ENCODE measurements at regions not wholly inside any gene's neighbourhood (a gene's known extent, or its start where the extent isn't known, plus 50 kb on each side); places are given as distances from the start of the nearest gene placed in this dataset.

- TF ChIP-seq POLR2AphosphoS5 (IDR thresholded peaks at IDR 0.05): no peak
- TF ChIP-seq POLR2A (IDR thresholded peaks at IDR 0.05): no peak
- no peak for TF ChIP-seq CTCF (IDR thresholded peaks at IDR 0.05 in 8 of 11, conservative IDR thresholded peaks at IDR 0.05 in 3 of 11)
- Histone ChIP-seq H3K4me3 (no peak overlapping the region), H3K4me1 (no peaks in the 10 kb centered on the region), H3K27ac (no peak overlapping the region), H3K27me3 (replicated peaks in 1 of 7) (peaks cover 0 to 8% (median 0%) of the 10 kb centered on the region in 7 donors), H3K36me3 (no peaks in the 10 kb centered on the region), H3K9me3 (no peaks in the 10 kb centered on the region)
- 78 to 97% (median 88%) methylated on average over 2 of the region's 2 CpGs for WGBS, 5 donors
- intact Hi-C loops (cut with DNase I; ENCODE audit: low total_unique reads): no loop called here
- no peak for DNase-seq
These were observed 60.7 kb upstream of the FAM9A start for GRCh38 chrX:8861908-8862307.

DNA sequence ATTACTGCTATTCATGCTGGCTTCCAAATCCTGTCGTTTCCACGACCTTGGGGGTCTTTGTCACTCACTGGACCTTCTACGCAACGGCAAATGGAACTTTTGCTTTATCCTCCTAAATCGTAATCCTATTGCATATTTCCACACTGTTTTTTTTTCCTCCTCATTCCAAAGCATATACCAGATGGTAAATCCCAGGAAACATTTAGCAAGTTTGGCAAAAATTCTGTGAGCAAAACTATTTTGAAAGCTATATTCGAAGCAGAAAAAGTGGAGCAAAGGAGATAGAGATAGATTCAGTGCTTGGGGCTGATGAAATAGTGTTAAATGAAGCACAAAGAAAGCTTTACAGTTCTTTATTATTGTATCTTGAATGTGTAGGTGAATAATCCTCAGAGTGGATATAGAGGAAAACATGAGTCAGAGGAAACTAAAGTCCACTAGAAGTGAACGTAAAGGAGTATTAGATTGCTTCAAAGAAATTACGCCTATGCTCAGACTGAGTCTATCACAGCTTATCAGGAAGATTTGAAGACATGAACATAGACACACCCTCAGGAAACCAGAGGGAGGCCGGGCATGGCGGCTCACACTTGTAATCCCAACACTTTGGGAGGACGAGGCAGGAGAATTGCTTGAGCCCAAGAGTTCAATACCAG lies 50.2 kb upstream of the FAM9A start:
- DNase-seq: no peak
- intact Hi-C loops (cut with DNase I; ENCODE audit: low total_unique reads): no loop called here
- H3K4me3 ChIP-seq: no peak overlapping the region
- H3K4me1 ChIP-seq: no peaks in the 10 kb centered on the region
- H3K27me3 ChIP-seq (replicated peaks in 1 of 7): peaks cover 0 to 9% (median 0%) of the 10 kb centered on the region in 7 donors
- TF ChIP-seq POLR2A (IDR thresholded peaks at IDR 0.05): no peak
- no peak for TF ChIP-seq CTCF (IDR thresholded peaks at IDR 0.05 in 8 of 11, conservative IDR thresholded peaks at IDR 0.05 in 3 of 11)
- no peak for TF ChIP-seq POLR2AphosphoS5 (IDR thresholded peaks at IDR 0.05)
- no peaks in the 10 kb centered on the region for H3K9me3 ChIP-seq
- WGBS, 5 donors: 78 to 89% (median 85%) methylated on average over 11 of the region's 11 CpGs
- no peaks in the 10 kb centered on the region for H3K36me3 ChIP-seq
- no peak overlapping the region for H3K27ac ChIP-seq
